ENCODE measurements at regions not wholly inside any gene's neighbourhood (a gene's known extent, or its start where the extent isn't known, plus 50 kb on each side); places are given as distances from the start of the nearest gene placed in this dataset.
A peak's percentile ranks its signal among the peaks of the same experiment; 100 is the strongest.

DNA sequence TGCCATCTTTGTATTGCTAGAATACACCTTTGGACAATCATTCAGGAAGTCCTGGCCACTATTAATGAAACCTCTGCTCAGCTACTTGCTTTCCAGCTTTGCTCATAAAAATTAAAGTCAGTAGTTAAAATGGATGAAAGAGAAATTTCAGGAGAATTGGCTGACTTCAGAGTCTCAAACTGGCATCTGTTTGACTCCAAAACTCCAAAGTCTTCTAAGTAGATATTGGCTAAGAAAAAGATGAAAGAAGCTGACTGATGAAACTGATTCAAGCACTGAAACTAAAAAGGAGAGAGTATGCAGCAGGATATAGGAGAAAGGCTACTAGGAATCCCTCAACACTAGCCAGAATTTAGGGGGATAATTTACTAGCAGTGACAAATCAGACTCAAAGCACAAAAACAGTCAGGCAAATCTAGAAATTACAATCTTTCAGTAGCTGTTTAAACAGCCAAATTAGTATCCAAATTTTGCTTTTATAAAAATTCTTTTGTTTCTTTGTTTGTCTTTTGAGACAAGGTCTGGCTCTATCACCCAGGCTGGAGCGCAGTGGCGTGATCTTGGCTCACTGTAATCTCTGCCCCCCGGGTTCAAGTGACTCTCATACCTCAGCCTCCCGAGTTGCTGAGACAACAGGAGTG is 52.1 kb upstream of the DTNA start:
- TF ChIP-seq, protein P1, sequence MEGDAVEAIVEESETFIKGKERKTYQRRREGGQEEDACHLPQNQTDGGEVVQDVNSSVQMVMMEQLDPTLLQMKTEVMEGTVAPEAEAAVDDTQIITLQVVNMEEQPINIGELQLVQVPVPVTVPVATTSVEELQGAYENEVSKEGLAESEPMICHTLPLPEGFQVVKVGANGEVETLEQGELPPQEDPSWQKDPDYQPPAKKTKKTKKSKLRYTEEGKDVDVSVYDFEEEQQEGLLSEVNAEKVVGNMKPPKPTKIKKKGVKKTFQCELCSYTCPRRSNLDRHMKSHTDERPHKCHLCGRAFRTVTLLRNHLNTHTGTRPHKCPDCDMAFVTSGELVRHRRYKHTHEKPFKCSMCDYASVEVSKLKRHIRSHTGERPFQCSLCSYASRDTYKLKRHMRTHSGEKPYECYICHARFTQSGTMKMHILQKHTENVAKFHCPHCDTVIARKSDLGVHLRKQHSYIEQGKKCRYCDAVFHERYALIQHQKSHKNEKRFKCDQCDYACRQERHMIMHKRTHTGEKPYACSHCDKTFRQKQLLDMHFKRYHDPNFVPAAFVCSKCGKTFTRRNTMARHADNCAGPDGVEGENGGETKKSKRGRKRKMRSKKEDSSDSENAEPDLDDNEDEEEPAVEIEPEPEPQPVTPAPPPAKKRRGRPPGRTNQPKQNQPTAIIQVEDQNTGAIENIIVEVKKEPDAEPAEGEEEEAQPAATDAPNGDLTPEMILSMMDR (IDR thresholded peaks at IDR 0.05), result no peak
- DNase-seq (ENCODE audit: low spot score), result no peak
- H3K4me3 ChIP-seq, result no peak overlapping the region
- peak overlapping the region; percentile 73 to 85 for H3K27ac ChIP-seq

DNA sequence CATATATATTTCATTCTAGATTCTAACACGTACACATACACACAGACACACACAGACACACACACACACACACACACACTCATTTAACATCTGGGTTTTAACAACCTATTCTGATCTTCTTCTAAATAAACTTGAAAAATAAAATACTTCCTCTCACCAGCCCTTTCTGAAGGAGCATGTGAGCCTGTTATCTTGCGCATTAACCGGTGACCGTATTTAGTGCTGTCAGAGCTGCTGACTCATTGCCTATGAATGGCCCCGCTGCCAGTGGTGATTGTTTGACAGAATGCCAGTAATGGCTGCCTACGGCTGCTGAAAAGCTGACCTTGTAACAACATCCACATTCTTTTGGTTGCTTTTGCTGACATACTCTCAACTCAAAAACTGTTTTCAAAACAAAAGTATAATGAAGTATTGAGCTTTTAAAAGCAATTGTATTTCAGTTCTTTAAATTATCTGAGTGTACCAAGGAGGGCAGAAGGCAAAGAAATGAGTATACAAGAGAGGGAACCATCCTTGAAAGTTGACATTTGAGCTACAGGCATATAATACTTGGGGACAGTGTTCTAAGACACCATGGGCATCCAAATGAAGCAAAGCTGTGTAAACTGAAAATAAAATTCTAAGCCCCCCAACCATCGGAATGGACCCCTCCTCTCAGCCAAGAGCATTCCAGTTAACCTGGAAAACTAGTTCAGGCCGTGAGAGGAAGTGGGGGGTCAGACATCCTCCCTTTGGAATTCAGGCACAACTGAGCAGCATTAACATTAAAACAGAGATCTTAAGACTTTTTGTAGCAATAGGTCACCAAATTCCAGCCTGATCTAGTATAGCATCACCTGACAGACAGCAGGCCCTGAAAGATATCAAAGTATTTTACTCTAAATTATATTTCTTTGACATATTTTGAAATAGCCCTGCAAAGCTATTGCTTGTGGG is 50.2 kb upstream of the DTNA start:
- peak; percentile 93 for DNase-seq (ENCODE audit: low spot score)
- H3K4me3 ChIP-seq, result peak overlapping the region; percentile 15
- TF ChIP-seq, protein P1 (IDR thresholded peaks at IDR 0.05), result no peak
- H3K27ac ChIP-seq, result peak overlapping the region; percentile 73 to 85

Measured in coronary artery (tissue), 2 donors.